ENCODE measurements at regions not wholly inside any gene's neighbourhood (a gene's known extent, or its start where the extent isn't known, plus 50 kb on each side); places are given as distances from the start of the nearest gene placed in this dataset.
A peak's percentile ranks its signal among the peaks of the same experiment; 100 is the strongest.

GRCh38 chr1:82759035-82759434 is 958.3 kb downstream of the ADGRL2 start:
- DNase-seq (ENCODE audit: low spot score), result no peak

- no peak for DNase-seq (ENCODE audit: low spot score)
Observed at GRCh38 chr1:82755671-82756070, 954.9 kb downstream of the ADGRL2 start.

- DNase-seq (ENCODE audit: low spot score), result no peak
Observed at GRCh38 chr1:82755191-82755590, 954.5 kb downstream of the ADGRL2 start.

GRCh38 chr1:82752046-82752445 is 951.3 kb downstream of the ADGRL2 start:
- no peak for DNase-seq (ENCODE audit: low spot score)

- DNase-seq (ENCODE audit: low spot score), result no peak
Observed at GRCh38 chr1:82733645-82734044, 932.9 kb downstream of the ADGRL2 start.

GRCh38 chr1:82731216-82731615 is 930.5 kb downstream of the ADGRL2 start:
- DNase-seq (ENCODE audit: low spot score), result no peak

- DNase-seq (ENCODE audit: low spot score), result no peak
Observed at GRCh38 chr1:82728206-82728605, 927.5 kb downstream of the ADGRL2 start.

GRCh38 chr1:82724246-82724645 is 923.5 kb downstream of the ADGRL2 start:
- no peak for DNase-seq (ENCODE audit: low spot score)

GRCh38 chr1:82722608-82723007 is 921.9 kb downstream of the ADGRL2 start:
- no peak for DNase-seq (ENCODE audit: low spot score)

GRCh38 chr1:82721702-82722101 is 921.0 kb downstream of the ADGRL2 start:
- no peak for DNase-seq (ENCODE audit: low spot score)

GRCh38 chr1:82718719-82719419 is 918.1 kb downstream of the ADGRL2 start:
- DNase-seq (ENCODE audit: low spot score), result no peak

GRCh38 chr1:82710091-82710490 is 909.4 kb downstream of the ADGRL2 start:
- DNase-seq (ENCODE audit: low spot score), result no peak

- DNase-seq (ENCODE audit: low spot score), result no peak
Observed at GRCh38 chr1:82707681-82708080, 906.9 kb downstream of the ADGRL2 start.

- no peak for DNase-seq (ENCODE audit: low spot score)
Observed at GRCh38 chr1:82706741-82707140, 906.0 kb downstream of the ADGRL2 start.

GRCh38 chr1:82704966-82705365 is 904.2 kb downstream of the ADGRL2 start:
- no peak for DNase-seq (ENCODE audit: low spot score)

GRCh38 chr1:82704393-82704792 is 903.7 kb downstream of the ADGRL2 start:
- DNase-seq (ENCODE audit: low spot score), result peak; percentile 18

GRCh38 chr1:82703951-82704350 is 903.2 kb downstream of the ADGRL2 start:
- no peak for DNase-seq (ENCODE audit: low spot score)

GRCh38 chr1:82700476-82700875 is 899.7 kb downstream of the ADGRL2 start:
- no peak for DNase-seq (ENCODE audit: low spot score)

GRCh38 chr1:82697965-82698364 is 897.2 kb downstream of the ADGRL2 start:
- no peak for DNase-seq (ENCODE audit: low spot score)

GRCh38 chr1:82695443-82695842 is 894.7 kb downstream of the ADGRL2 start:
- peak; percentile 13 for DNase-seq (ENCODE audit: low spot score)

GRCh38 chr1:82690411-82690810 is 889.7 kb downstream of the ADGRL2 start:
- no peak for DNase-seq (ENCODE audit: low spot score)

- no peak for DNase-seq (ENCODE audit: low spot score)
Observed at GRCh38 chr1:82689217-82689616, 888.5 kb downstream of the ADGRL2 start.

- no peak for DNase-seq (ENCODE audit: low spot score)
Observed at GRCh38 chr1:82686774-82687173, 886.0 kb downstream of the ADGRL2 start.

GRCh38 chr1:82646888-82647287 is 846.2 kb downstream of the ADGRL2 start:
- DNase-seq (ENCODE audit: low spot score), result no peak

All from kidney capillary endothelial cell (primary cell).